IMR-90 (cell line): ENCODE measurements at regions not wholly inside any gene's neighbourhood (a gene's known extent, or its start where the extent isn't known, plus 50 kb on each side); places are given as distances from the start of the nearest gene placed in this dataset.

Experiments
- ATAC-seq: fragments of 200-7000 bp; cut with Tn5 transposase; 2 replicates; pipeline ENCODE4 v1.9.1; 2020; ENCODE audit warnings: low read depth, mild to moderate bottlenecking, moderate library complexity
- BruUV-seq: library from RNA; stranded (reverse); fragments of 400-500 nt; replicated peaks from 2 replicates; lab custom pipeline; 2021; lab: Mats Ljungman, UMichigan
- CTCF ChIA-PET: fragments of 300-600 bp; formaldehyde crosslinking; extraction: SDS; loops from one replicate; lab custom pipeline; 2021; ENCODE audit warnings: antibody characterized with exemption; lab: Yijun Ruan, JAX
- POLR2A ChIA-PET: fragments of 300-600 bp; sonication (Branson Sonifier 250); formaldehyde crosslinking; loops from one replicate; lab custom pipeline; 2022; ENCODE audit warnings: antibody characterized with exemption; ENCODE audit not compliant: unreplicated experiment; lab: Charles Lee
- DNase-seq: peaks from one replicate; pipeline ENCODE4 v3.0.0; 2013
- H2AFZ ChIP-seq: replicated peaks from 2 replicates; pipeline ENCODE3; 2013; ENCODE audit warnings: low read length, mild to moderate bottlenecking; ENCODE audit not compliant: poor library complexity
- H2AK5ac ChIP-seq: 2 replicates; pipeline ENCODE4 v1.6.1; 2013; ENCODE audit warnings: low read depth, low read length, inconsistent platforms
- H2AK9ac ChIP-seq: replicated peaks from 2 replicates; pipeline ENCODE3; 2013; ENCODE audit warnings: mild to moderate bottlenecking, low read depth, low read length, moderate library complexity; ENCODE audit not compliant: poor library complexity
- H2BK120ac ChIP-seq: 2 replicates; pipeline ENCODE4 v1.6.1; 2013; ENCODE audit warnings: low read depth, low read length, inconsistent platforms
- H2BK15ac ChIP-seq: 3 replicates; pipeline ENCODE4 v1.6.1; 2013; ENCODE audit warnings: low read depth, low read length, inconsistent platforms
- H2BK20ac ChIP-seq: 2 replicates; pipeline ENCODE4 v1.6.1; 2013; ENCODE audit warnings: low read depth, mild to moderate bottlenecking, inconsistent platforms, low read length, moderate library complexity
- H2BK5ac ChIP-seq: 2 replicates; pipeline ENCODE4 v1.6.1; 2013; ENCODE audit warnings: mild to moderate bottlenecking, low read depth, low read length, inconsistent platforms; ENCODE audit not compliant: poor library complexity, severe bottlenecking
- H3K14ac ChIP-seq: replicated peaks from 2 replicates; pipeline ENCODE4 v1.6.1; 2013; ENCODE audit warnings: low read depth, low read length, inconsistent platforms
- H3K18ac ChIP-seq: 2 replicates; pipeline ENCODE4 v1.6.1; 2013; ENCODE audit warnings: low read depth, low read length, control low read depth
- H3K23ac ChIP-seq: 2 replicates; pipeline ENCODE4 v1.6.1; 2013; ENCODE audit warnings: low read depth, low read length, inconsistent platforms
- H3K27ac ChIP-seq: 2 replicates; pipeline ENCODE4 v1.5.1; 2013; ENCODE audit warnings: mild to moderate bottlenecking, control low read depth, low read length; ENCODE audit not compliant: insufficient read depth
- H3K27me3 ChIP-seq: 2 replicates; pipeline ENCODE4 v1.6.1; 2013; ENCODE audit warnings: low read length; ENCODE audit not compliant: control insufficient read depth, insufficient read depth
- H3K36me3 ChIP-seq: 2 replicates; pipeline ENCODE4 v1.6.1; 2013; ENCODE audit warnings: low read length, mixed read lengths; ENCODE audit not compliant: control insufficient read depth, insufficient read depth
- H3K4ac ChIP-seq: 2 replicates; pipeline ENCODE4 v1.6.1; 2013; ENCODE audit warnings: low read depth, low read length, inconsistent platforms
- H3K4me1 ChIP-seq: 2 replicates; pipeline ENCODE4 v1.6.1; 2013; ENCODE audit warnings: low read length, mixed read lengths; ENCODE audit not compliant: control insufficient read depth, insufficient read depth
- H3K4me2 ChIP-seq: 2 replicates; pipeline ENCODE4 v1.6.1; 2013; ENCODE audit warnings: low read depth, mild to moderate bottlenecking, control low read depth, low read length, moderate library complexity
- H3K4me3 ChIP-seq: 2 replicates; pipeline ENCODE4 v1.5.1; 2013; ENCODE audit warnings: low read depth, mild to moderate bottlenecking, control low read depth, low read length, moderate library complexity; ENCODE audit not compliant: insufficient read depth
- H3K56ac ChIP-seq: 2 replicates; pipeline ENCODE4 v1.6.1; 2013; ENCODE audit warnings: low read length, inconsistent platforms; ENCODE audit not compliant: insufficient read depth; ENCODE audit errors: extremely low read depth
- H3K79me1 ChIP-seq, 2 experiments: 2 replicates each; pipeline ENCODE4 v1.6.1; 2013; ENCODE audit warnings: low read length in 2 of 2, inconsistent platforms in 1 of 2, low read depth in 1 of 2
- H3K9ac ChIP-seq: 2 replicates; pipeline ENCODE4 v1.6.1; 2013; ENCODE audit warnings: low read depth, low read length, control low read depth
- H3K9me1 ChIP-seq: 2 replicates; pipeline ENCODE4 v1.6.1; 2013; ENCODE audit warnings: low read length, inconsistent platforms; ENCODE audit not compliant: insufficient read depth
- H3K9me3 ChIP-seq: 2 replicates; pipeline ENCODE4 v1.6.1; 2013; ENCODE audit warnings: low read length; ENCODE audit not compliant: control insufficient read depth, insufficient read depth
- H4K20me1 ChIP-seq: 2 replicates; pipeline ENCODE4 v1.6.1; 2013; ENCODE audit warnings: low read length, inconsistent platforms; ENCODE audit not compliant: insufficient read depth
- H4K5ac ChIP-seq: 2 replicates; pipeline ENCODE4 v1.6.1; 2013; ENCODE audit warnings: mild to moderate bottlenecking, low read depth, low read length, control low read depth
- H4K8ac ChIP-seq, 2 experiments: 2 replicates each; pipeline ENCODE4 v1.6.1; 2013; ENCODE audit warnings: low read depth in 2 of 2, low read length in 2 of 2, control low read depth in 1 of 2, inconsistent platforms in 1 of 2
- H4K91ac ChIP-seq: 2 replicates; pipeline ENCODE4 v1.6.1; 2013; ENCODE audit warnings: low read depth, low read length, inconsistent platforms; ENCODE audit not compliant: insufficient read depth
- BHLHE40 ChIP-seq: fragments of 150-350 bp; IDR thresholded peaks from 2 replicates; pipeline ENCODE4 v1.6.1; 2016; ENCODE audit warnings: mild to moderate bottlenecking, low read depth, low read length
- CEBPB ChIP-seq: IDR thresholded peaks from 2 replicates; pipeline ENCODE4 v1.6.1; 2012; ENCODE audit warnings: low read depth, low read length, improper control_type of control experiment
- CHD1 ChIP-seq: IDR thresholded peaks from 2 replicates; pipeline ENCODE4 v1.6.1; 2012; ENCODE audit warnings: low read depth, low read length, improper control_type of control experiment
- FOS ChIP-seq: fragments of 150-350 bp; IDR thresholded peaks from 2 replicates; pipeline ENCODE4 v1.6.1; 2016; ENCODE audit warnings: low read depth, low read length
- MAFK ChIP-seq: IDR thresholded peaks from 2 replicates; pipeline ENCODE4 v1.6.1; 2012; ENCODE audit warnings: low read depth, low read length, improper control_type of control experiment
- MAZ ChIP-seq: IDR thresholded peaks from 2 replicates; pipeline ENCODE4 v1.6.1; 2012; ENCODE audit warnings: low read depth, mild to moderate bottlenecking, low read length, improper control_type of control experiment, moderate library complexity, borderline replicate concordance
- NFE2L2 ChIP-seq: fragments of 150-350 bp; IDR thresholded peaks from 2 replicates; pipeline ENCODE4 v1.6.1; 2016; ENCODE audit warnings: low read depth, mild to moderate bottlenecking, low read length
- POLR2A ChIP-seq: IDR thresholded peaks from 2 replicates; pipeline ENCODE4 v1.6.1; 2012; ENCODE audit warnings: mild to moderate bottlenecking, low read depth, low read length
- RAD21 ChIP-seq: IDR thresholded peaks from 2 replicates; pipeline ENCODE4 v1.6.1; 2012; ENCODE audit warnings: low read length, improper control_type of control experiment
- RCOR1 ChIP-seq: IDR thresholded peaks from 2 replicates; pipeline ENCODE4 v1.6.1; 2012; ENCODE audit warnings: mild to moderate bottlenecking, low read length, improper control_type of control experiment; ENCODE audit not compliant: insufficient replicate concordance
- RFX5 ChIP-seq: IDR thresholded peaks from 2 replicates; pipeline ENCODE4 v1.8.0; 2012; ENCODE audit warnings: low read depth, mild to moderate bottlenecking, low read length, moderate library complexity
- SMC3 ChIP-seq: fragments of 150-350 bp; IDR thresholded peaks from 2 replicates; pipeline ENCODE4 v1.6.1; 2016; ENCODE audit warnings: low read depth, mild to moderate bottlenecking, antibody characterized with exemption, low read length, moderate library complexity
- WGBS, 2 experiments: methylation state at CpG; one replicate each; pipeline versions ENCODE4 v1.1.5 to v1.1.7; 2013; ENCODE audit warnings: missing lambda C conversion rate in 2 of 2; ENCODE audit not compliant: insufficient read length in 1 of 2; ENCODE audit errors: extremely low coverage in 2 of 2; 5-methylcytosine and 5-hydroxymethylcytosine counted together
- dilution Hi-C: fragments of 300-500 bp; cut with HindIII; formaldehyde crosslinking; loops from one replicate; pipeline ENCODE4 v1.14.3; 2018; ENCODE audit warnings: low sequenced_read_pairs; ENCODE audit not compliant: unreplicated experiment
- in situ Hi-C: fragments of 300-500 bp; cut with MboI; formaldehyde crosslinking; loops from 3 replicates; pipeline ENCODE4 v1.14.3; 2019; ENCODE audit warnings: low sequenced_read_pairs, inconsistent platforms, mixed read lengths
- intact Hi-C: fragments of 100-400 bp; cut with micrococcal nuclease; formaldehyde crosslinking; loops from 2 replicates; pipeline ENCODE4 v1.10.0; 2022
- TF ChIP-seq, protein P1 (sequence below): fragments of 150-350 bp; IDR thresholded peaks from 2 replicates; pipeline ENCODE4 v1.6.1; 2016; ENCODE audit warnings: low read depth, mild to moderate bottlenecking, low read length, moderate library complexity, borderline replicate concordance
- TF ChIP-seq, protein P2 (sequence below): fragments of 150-350 bp; IDR thresholded peaks from 2 replicates; pipeline ENCODE4 v1.6.1; 2017; ENCODE audit warnings: mild to moderate bottlenecking, antibody characterized with exemption, low read length, low read depth
- TF ChIP-seq, protein P3 (sequence below): conservative IDR thresholded peaks from 2 replicates; pipeline ENCODE4 v1.5.1; 2012; ENCODE audit warnings: mild to moderate bottlenecking, low read depth, low read length, improper control_type of control experiment

DNA sequence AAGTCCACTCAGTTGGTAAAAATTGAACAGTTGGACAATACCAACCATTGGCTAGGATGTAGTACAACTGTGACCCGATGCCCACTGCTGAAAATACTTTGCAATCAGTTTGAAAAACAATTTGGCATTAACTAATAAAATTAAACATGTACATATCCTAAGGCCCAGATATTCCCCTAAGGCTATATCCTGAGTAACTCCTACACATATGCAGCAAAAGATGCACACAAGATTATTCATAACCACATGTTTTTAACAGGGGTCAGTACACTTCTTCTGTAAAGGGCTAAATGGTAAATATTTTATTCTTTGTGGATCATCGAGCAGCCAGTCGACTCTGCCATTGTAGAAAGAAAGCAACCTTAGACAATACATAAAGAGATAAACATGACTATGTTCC is 116.3 kb downstream of the MEX3B start:
- H4K5ac ChIP-seq: no peak overlapping the region
- no peaks in the 10 kb centered on the region for H3K79me1 ChIP-seq
- H3K27ac ChIP-seq: no peak overlapping the region
- no peaks in the 10 kb centered on the region for H3K9me3 ChIP-seq
- H3K9ac ChIP-seq: no peak overlapping the region
- H2BK20ac ChIP-seq: no peak overlapping the region
- peaks cover 3% of the 10 kb centered on the region for H3K4me1 ChIP-seq
- no peak overlapping the region for H3K4ac ChIP-seq
- H4K8ac ChIP-seq: no peak overlapping the region
- dilution Hi-C loops (no loop called here), in situ Hi-C loops (no loop called here), intact Hi-C loops (no loop called here)
- H2BK120ac ChIP-seq: no peak overlapping the region
- H3K4me3 ChIP-seq: no peak overlapping the region
- no peaks in the 10 kb centered on the region for H3K36me3 ChIP-seq
- H3K4me2 ChIP-seq: no peak overlapping the region
- no peak overlapping the region for H2BK15ac ChIP-seq
- no peak overlapping the region for H3K18ac ChIP-seq
- H2BK5ac ChIP-seq: no peak overlapping the region
- no CpG with 5 or more reads among the region's 3 CpGs for WGBS, 2 experiments
- no peaks in the 10 kb centered on the region for H4K20me1 ChIP-seq
- DNase-seq: peak; percentile 43
- no TSS peak for BruUV-seq
- ATAC-seq: no peak; the same call in 1 of the 2 replicates
- no peak overlapping the region for H3K23ac ChIP-seq
- H3K27me3 ChIP-seq: no peaks in the 10 kb centered on the region
- H2AFZ ChIP-seq: no peak overlapping the region
- no peak overlapping the region for H2AK5ac ChIP-seq
- 0 out of 2 replicates have a peak, but pooled peaks cover 3% of the 10 kb centered on the region for H3K9me1 ChIP-seq
- no peak overlapping the region for H2AK9ac ChIP-seq
- ChIA-PET POLR2A (no interaction called here), CTCF (no interaction called here)
- TF ChIP-seq FOS (no peak), BHLHE40 (no peak), RAD21 (no peak), MAFK (no peak), POLR2A (no peak), RCOR1 (no peak), MAZ (no peak), NFE2L2 (no peak), CEBPB (no peak), CHD1 (no peak), SMC3 (no peak), RFX5 (no peak)
- TF ChIP-seq, protein P1, sequence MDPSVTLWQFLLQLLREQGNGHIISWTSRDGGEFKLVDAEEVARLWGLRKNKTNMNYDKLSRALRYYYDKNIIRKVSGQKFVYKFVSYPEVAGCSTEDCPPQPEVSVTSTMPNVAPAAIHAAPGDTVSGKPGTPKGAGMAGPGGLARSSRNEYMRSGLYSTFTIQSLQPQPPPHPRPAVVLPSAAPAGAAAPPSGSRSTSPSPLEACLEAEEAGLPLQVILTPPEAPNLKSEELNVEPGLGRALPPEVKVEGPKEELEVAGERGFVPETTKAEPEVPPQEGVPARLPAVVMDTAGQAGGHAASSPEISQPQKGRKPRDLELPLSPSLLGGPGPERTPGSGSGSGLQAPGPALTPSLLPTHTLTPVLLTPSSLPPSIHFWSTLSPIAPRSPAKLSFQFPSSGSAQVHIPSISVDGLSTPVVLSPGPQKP: no peak
- TF ChIP-seq, protein P2, sequence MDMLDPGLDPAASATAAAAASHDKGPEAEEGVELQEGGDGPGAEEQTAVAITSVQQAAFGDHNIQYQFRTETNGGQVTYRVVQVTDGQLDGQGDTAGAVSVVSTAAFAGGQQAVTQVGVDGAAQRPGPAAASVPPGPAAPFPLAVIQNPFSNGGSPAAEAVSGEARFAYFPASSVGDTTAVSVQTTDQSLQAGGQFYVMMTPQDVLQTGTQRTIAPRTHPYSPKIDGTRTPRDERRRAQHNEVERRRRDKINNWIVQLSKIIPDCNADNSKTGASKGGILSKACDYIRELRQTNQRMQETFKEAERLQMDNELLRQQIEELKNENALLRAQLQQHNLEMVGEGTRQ: no peak
- TF ChIP-seq, protein P3, sequence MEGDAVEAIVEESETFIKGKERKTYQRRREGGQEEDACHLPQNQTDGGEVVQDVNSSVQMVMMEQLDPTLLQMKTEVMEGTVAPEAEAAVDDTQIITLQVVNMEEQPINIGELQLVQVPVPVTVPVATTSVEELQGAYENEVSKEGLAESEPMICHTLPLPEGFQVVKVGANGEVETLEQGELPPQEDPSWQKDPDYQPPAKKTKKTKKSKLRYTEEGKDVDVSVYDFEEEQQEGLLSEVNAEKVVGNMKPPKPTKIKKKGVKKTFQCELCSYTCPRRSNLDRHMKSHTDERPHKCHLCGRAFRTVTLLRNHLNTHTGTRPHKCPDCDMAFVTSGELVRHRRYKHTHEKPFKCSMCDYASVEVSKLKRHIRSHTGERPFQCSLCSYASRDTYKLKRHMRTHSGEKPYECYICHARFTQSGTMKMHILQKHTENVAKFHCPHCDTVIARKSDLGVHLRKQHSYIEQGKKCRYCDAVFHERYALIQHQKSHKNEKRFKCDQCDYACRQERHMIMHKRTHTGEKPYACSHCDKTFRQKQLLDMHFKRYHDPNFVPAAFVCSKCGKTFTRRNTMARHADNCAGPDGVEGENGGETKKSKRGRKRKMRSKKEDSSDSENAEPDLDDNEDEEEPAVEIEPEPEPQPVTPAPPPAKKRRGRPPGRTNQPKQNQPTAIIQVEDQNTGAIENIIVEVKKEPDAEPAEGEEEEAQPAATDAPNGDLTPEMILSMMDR: no peak
- H3K14ac ChIP-seq: no peak overlapping the region
- H4K91ac ChIP-seq: no peak overlapping the region
- H3K56ac ChIP-seq: no peak overlapping the region
